GM23248 (cell line): ENCODE measurements at regions not wholly inside any gene's neighbourhood (a gene's known extent, or its start where the extent isn't known, plus 50 kb on each side); places are given as distances from the start of the nearest gene placed in this dataset.

Experiments used
- DNase-seq: peaks from one replicate; pipeline ENCODE4 v3.0.0-alpha.2; 2015
- H2AFZ ChIP-seq: fragments of 200-600 bp; sonication (generic); 2 replicates; pipeline ENCODE4 v1.6.1; 2016; ENCODE audit warnings: antibody characterized with exemption
- H3F3A ChIP-seq: fragments of 200-600 bp; sonication (generic); 2 replicates; pipeline ENCODE4 v1.6.1; 2016; ENCODE audit warnings: mild to moderate bottlenecking, antibody characterized with exemption, mixed run types; ENCODE audit not compliant: insufficient read depth
- H3K27ac ChIP-seq: fragments of 200-600 bp; sonication (generic); 2 replicates; pipeline ENCODE4 v1.5.1; 2016; ENCODE audit warnings: mild to moderate bottlenecking
- H3K27me3 ChIP-seq: fragments of 200-600 bp; sonication (generic); replicated peaks from 2 replicates; pipeline ENCODE4 v1.6.1; 2016; ENCODE audit warnings: mild to moderate bottlenecking; ENCODE audit not compliant: insufficient read depth
- H3K36me3 ChIP-seq: fragments of 200-600 bp; sonication (generic); 2 replicates; pipeline ENCODE4 v1.6.1; 2016; ENCODE audit warnings: low read depth, mild to moderate bottlenecking
- H3K4me1 ChIP-seq: fragments of 200-600 bp; sonication (generic); 2 replicates; pipeline ENCODE4 v1.6.1; 2016; ENCODE audit warnings: mild to moderate bottlenecking; ENCODE audit not compliant: insufficient read depth
- H3K4me2 ChIP-seq: fragments of 200-600 bp; sonication (generic); one replicate; pipeline ENCODE4 v1.6.1; 2016; ENCODE audit warnings: mild to moderate bottlenecking; ENCODE audit not compliant: unreplicated experiment
- H3K4me3 ChIP-seq: fragments of 200-600 bp; sonication (generic); 2 replicates; pipeline ENCODE4 v1.5.1; 2016; ENCODE audit warnings: mild to moderate bottlenecking
- H3K79me2 ChIP-seq: fragments of 200-600 bp; sonication (generic); 2 replicates; pipeline ENCODE4 v1.6.1; 2016; ENCODE audit warnings: mild to moderate bottlenecking; ENCODE audit not compliant: insufficient read depth
- H3K9ac ChIP-seq: fragments of 200-600 bp; sonication (generic); 2 replicates; pipeline ENCODE4 v1.6.1; 2016; ENCODE audit warnings: mild to moderate bottlenecking
- H3K9me2 ChIP-seq: fragments of 200-600 bp; sonication (generic); 2 replicates; pipeline ENCODE4 v1.6.1; 2016; ENCODE audit warnings: mixed run types, mild to moderate bottlenecking, moderate library complexity; ENCODE audit not compliant: insufficient read depth
- H3K9me3 ChIP-seq: fragments of 200-600 bp; sonication (generic); one replicate; pipeline ENCODE4 v1.6.1; 2017; ENCODE audit warnings: low read depth
- H4K20me1 ChIP-seq: fragments of 200-600 bp; sonication (generic); 2 replicates; pipeline ENCODE4 v1.6.0; 2016; ENCODE audit not compliant: insufficient read depth
- EZH2 ChIP-seq: fragments of 200-600 bp; sonication (generic); IDR thresholded peaks from 2 replicates; pipeline ENCODE4 v1.6.1; 2018; ENCODE audit warnings: antibody characterized with exemption, mild to moderate bottlenecking; ENCODE audit not compliant: insufficient read depth, poor library complexity, severe bottlenecking
- EZH2phosphoT487 ChIP-seq: fragments of 200-600 bp; sonication (generic); IDR thresholded peaks from 2 replicates; pipeline ENCODE4 v1.6.1; 2018; ENCODE audit warnings: antibody characterized with exemption, moderate library complexity, mild to moderate bottlenecking, low read depth; ENCODE audit not compliant: insufficient read depth
- WGBS, 2 experiments: methylation state at CpG; one replicate each; pipeline ENCODE4 v1.1.6; 2015 to 2017; ENCODE audit warnings: low lambda C conversion rate in 2 of 2, low coverage in 1 of 2; ENCODE audit errors: missing lambda C conversion rate in 2 of 2; 5-methylcytosine and 5-hydroxymethylcytosine counted together
- in situ Hi-C: fragments of 300-500 bp; cut with MboI; formaldehyde crosslinking; loops from 2 replicates; pipeline ENCODE4 v1.15.0; 2020

DNA sequence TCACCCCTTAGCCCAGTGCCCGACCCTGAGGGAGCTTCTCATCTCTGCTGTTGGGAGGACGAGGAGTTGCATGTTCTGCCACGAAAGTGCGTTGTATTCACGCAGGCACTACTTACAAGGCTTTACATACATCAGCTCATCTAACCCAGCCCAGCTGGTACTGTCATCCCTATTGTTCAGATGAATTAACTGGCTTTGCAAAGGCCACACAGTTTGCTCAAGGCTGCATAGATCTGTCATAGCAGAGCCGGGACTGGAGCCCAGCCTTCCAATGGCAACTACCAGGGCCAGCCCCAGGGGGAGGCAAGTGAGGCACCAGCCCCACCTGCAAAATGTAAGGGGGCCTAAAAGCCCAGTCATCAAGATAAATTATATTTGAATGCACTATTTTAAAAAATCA, 257.6 kb downstream of the NFATC2 start:
- no peak for TF ChIP-seq EZH2
- TF ChIP-seq EZH2phosphoT487 = no peak
- no peak overlapping the region for H3K4me3 ChIP-seq
- H3K27me3 ChIP-seq = peaks cover 18% of the 10 kb centered on the region
- no peak for DNase-seq
- H3K79me2 ChIP-seq = no peaks in the 10 kb centered on the region
- no peaks in the 10 kb centered on the region; the same call in 1 of the 2 replicates for H3K4me1 ChIP-seq
- H3K4me2 ChIP-seq = no peak overlapping the region
- no peaks in the 10 kb centered on the region for H4K20me1 ChIP-seq
- H3K9ac ChIP-seq = no peak overlapping the region
- 77 to 85% methylated on average over 6 of the region's 6 CpGs for WGBS, 2 experiments
- no peaks in the 10 kb centered on the region for H3K9me3 ChIP-seq
- no peaks in the 10 kb centered on the region for H3K9me2 ChIP-seq
- in situ Hi-C loops = no loop called here
- no peak overlapping the region for H3K27ac ChIP-seq
- no peaks in the 10 kb centered on the region for H3F3A ChIP-seq
- no peaks in the 10 kb centered on the region for H3K36me3 ChIP-seq
- no peak overlapping the region for H2AFZ ChIP-seq

DNA sequence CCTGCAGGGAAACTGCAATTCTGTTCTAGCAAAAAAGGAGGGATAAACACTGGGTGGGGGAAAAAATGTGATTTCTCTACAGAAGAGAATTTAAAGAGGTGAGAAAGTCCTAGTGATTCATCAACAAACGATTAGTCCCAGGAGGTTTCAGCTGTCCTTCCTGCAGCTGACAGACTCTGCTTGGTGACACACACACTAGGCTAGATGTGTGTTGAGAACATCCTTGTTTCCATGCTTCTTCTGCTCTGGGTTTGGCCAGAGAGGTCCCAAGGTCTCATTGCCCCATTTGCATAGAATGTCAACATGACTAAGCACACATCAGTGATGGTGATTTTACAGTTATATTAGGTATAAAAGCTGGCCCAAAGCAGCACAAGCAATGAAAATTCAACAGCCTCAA, 258.3 kb downstream of the NFATC2 start:
- H3K4me2 ChIP-seq = no peak overlapping the region

DNA sequence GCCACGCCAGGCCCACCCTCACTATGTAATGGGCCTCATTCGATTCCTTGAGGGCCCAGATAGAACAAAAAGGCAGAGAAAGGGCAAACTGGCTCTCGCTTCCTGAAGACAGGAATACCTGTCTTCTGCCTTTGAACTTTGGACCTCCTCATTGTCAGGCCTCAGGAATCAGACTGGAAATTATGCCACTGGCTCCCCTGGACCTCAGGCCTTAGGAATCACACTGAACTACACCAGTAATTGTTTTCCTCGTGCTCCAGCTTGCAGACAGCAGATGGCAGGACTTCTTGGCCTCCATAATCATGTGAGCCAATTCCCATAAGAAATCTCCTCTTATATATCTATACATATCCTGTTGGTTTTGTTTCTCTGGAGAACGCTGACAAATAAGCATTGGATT, 258.6 kb upstream of the KCNG1 start:
- H3K36me3 ChIP-seq = no peaks in the 10 kb centered on the region
- H3K4me2 ChIP-seq = no peak overlapping the region
- no peak for DNase-seq
- no peaks in the 10 kb centered on the region for H3K79me2 ChIP-seq
- H3K27ac ChIP-seq = no peak overlapping the region
- TF ChIP-seq EZH2 = no peak
- no peak for TF ChIP-seq EZH2phosphoT487
- 0 out of 2 replicates have a peak, but pooled peaks cover 4% of the 10 kb centered on the region for H3F3A ChIP-seq
- no peaks in the 10 kb centered on the region for H3K9me2 ChIP-seq
- no peak overlapping the region for H3K4me3 ChIP-seq
- no peaks in the 10 kb centered on the region for H3K9me3 ChIP-seq
- H3K9ac ChIP-seq = no peak overlapping the region
- H4K20me1 ChIP-seq = no peaks in the 10 kb centered on the region
- peaks cover 23% of the 10 kb centered on the region for H3K27me3 ChIP-seq
- in situ Hi-C loops = no loop called here
- H3K4me1 ChIP-seq = no peaks in the 10 kb centered on the region; the same call in 1 of the 2 replicates
- 61 to 63% methylated on average over 5 of the region's 5 CpGs for WGBS, 2 experiments
- H2AFZ ChIP-seq = no peak overlapping the region

More for the DNA sequence above, 258.3 kb downstream of the NFATC2 start:
- peak; percentile 29 for DNase-seq
- Histone ChIP-seq H3K79me2 (no peaks in the 10 kb centered on the region), H3K36me3 (no peaks in the 10 kb centered on the region), H3K9ac (no peak overlapping the region), H3K27me3 (peaks cover 24% of the 10 kb centered on the region), H3K9me2 (no peaks in the 10 kb centered on the region), H3K4me3 (no peak overlapping the region), H3K27ac (no peak overlapping the region), H3K9me3 (no peaks in the 10 kb centered on the region), H3K4me1 (no peaks in the 10 kb centered on the region; the same call in 1 of the 2 replicates), H3F3A (no peaks in the 10 kb centered on the region), H4K20me1 (no peaks in the 10 kb centered on the region), H2AFZ (no peak overlapping the region)
- TF ChIP-seq EZH2phosphoT487 (no peak), EZH2 (no peak)
- in situ Hi-C loops = no loop called here
- 4 to 13% methylated on average over 1 of the region's 1 CpG for WGBS, 2 experiments

DNA sequence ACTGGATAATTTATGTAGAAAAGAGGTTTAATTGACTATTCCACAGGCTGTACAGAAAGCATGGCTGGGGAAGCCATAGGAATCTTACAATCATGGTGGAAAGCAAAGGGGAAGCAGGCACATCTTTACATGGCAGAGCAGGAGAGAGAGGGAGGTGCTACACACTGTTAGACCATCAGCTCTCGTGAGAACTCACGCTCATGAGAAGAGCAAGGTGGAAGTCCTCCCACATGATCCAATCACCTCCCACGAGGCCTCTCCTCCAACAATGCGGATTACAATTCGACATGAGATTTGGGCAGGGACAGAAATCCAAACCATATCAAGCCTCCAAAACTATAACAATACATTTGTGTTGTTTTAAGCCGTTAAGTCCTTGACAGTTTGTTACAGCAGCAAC, 257.1 kb upstream of the KCNG1 start:
- Histone ChIP-seq H3K27ac (no peak overlapping the region), H3K4me3 (no peak overlapping the region), H3K27me3 (peaks cover 17% of the 10 kb centered on the region), H3K9ac (no peak overlapping the region), H4K20me1 (no peaks in the 10 kb centered on the region), H2AFZ (no peak overlapping the region), H3K9me3 (no peaks in the 10 kb centered on the region), H3K79me2 (no peaks in the 10 kb centered on the region), H3K9me2 (no peaks in the 10 kb centered on the region), H3K36me3 (no peaks in the 10 kb centered on the region), H3K4me2 (no peak overlapping the region), H3F3A (0 out of 2 replicates have a peak, but pooled peaks cover 9% of the 10 kb centered on the region), H3K4me1 (peaks cover 4% of the 10 kb centered on the region)
- DNase-seq = no peak
- TF ChIP-seq EZH2 (no peak), EZH2phosphoT487 (no peak)
- 59% methylated on average over 6 of the region's 6 CpGs for WGBS, 2 experiments
- in situ Hi-C loops = no loop called here

DNA sequence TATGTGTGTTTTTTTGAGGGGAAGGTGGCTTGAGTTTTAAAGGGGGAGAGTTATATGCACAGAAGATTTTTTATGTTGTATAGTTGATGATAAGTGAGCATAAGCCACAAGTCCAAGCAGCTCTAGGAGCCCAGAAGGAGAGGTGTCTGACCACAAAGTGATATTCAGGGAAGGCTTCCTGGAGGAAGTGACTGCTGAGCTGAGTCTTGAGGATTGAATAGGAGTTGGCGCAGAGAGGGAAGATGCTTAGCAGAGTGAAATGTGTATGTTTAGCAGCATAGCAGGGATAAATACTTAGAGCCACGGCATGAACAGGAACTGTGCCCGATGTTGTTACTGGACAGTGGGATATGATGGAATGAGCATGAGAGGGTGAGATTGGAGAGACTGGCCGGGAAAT, 255.1 kb upstream of the KCNG1 start:
- no peaks in the 10 kb centered on the region for H3K9me2 ChIP-seq
- no peak for TF ChIP-seq EZH2
- TF ChIP-seq EZH2phosphoT487 = no peak
- WGBS, 2 experiments = 69 to 72% methylated on average over 4 of the region's 4 CpGs
- no peak for DNase-seq
- no peaks in the 10 kb centered on the region for H4K20me1 ChIP-seq
- H3K9ac ChIP-seq = no peak overlapping the region
- H3K4me1 ChIP-seq = peaks cover 4% of the 10 kb centered on the region; the same call in 1 of the 2 replicates
- no peaks in the 10 kb centered on the region for H3K79me2 ChIP-seq
- peaks cover 17% of the 10 kb centered on the region for H3K27me3 ChIP-seq
- no peaks in the 10 kb centered on the region for H3K36me3 ChIP-seq
- H3K4me3 ChIP-seq = no peak overlapping the region
- H3K27ac ChIP-seq = no peak overlapping the region
- H2AFZ ChIP-seq = no peak overlapping the region
- in situ Hi-C loops = no loop called here
- H3F3A ChIP-seq = 0 out of 2 replicates have a peak, but pooled peaks cover 9% of the 10 kb centered on the region
- H3K4me2 ChIP-seq = no peak overlapping the region
- H3K9me3 ChIP-seq = no peaks in the 10 kb centered on the region
